Activated naive CD8-positive, alpha-beta T cell treated with anti-CD3 and anti-CD28 coated beads for 36 hours (primary cell): ENCODE measurements at regions not wholly inside any gene's neighbourhood (a gene's known extent, or its start where the extent isn't known, plus 50 kb on each side); places are given as distances from the start of the nearest gene placed in this dataset.

ENCODE experiments used
- DNase-seq: peaks from one replicate; pipeline ENCODE4 v3.0.0; 2021
- H3K27ac Mint-ChIP-seq: one replicate; pipeline ENCODE4 v1.8.0; 2022; ENCODE audit warnings: mild to moderate bottlenecking, moderate library complexity, mixed read lengths
- H3K27me3 Mint-ChIP-seq: one replicate; pipeline ENCODE4 v1.8.0; 2022; ENCODE audit warnings: mild to moderate bottlenecking, mixed read lengths
- H3K36me3 Mint-ChIP-seq: one replicate; pipeline ENCODE4 v1.8.0; 2021; ENCODE audit warnings: mild to moderate bottlenecking, mixed read lengths
- H3K4me1 Mint-ChIP-seq: one replicate; pipeline ENCODE4 v1.8.0; 2021; ENCODE audit warnings: mixed read lengths
- H3K4me3 Mint-ChIP-seq: one replicate; pipeline ENCODE4 v1.8.0; 2022; ENCODE audit warnings: mild to moderate bottlenecking, moderate library complexity, mixed read lengths
- H3K9me3 Mint-ChIP-seq: one replicate; pipeline ENCODE4 v1.8.0; 2022; ENCODE audit warnings: mixed read lengths

DNA sequence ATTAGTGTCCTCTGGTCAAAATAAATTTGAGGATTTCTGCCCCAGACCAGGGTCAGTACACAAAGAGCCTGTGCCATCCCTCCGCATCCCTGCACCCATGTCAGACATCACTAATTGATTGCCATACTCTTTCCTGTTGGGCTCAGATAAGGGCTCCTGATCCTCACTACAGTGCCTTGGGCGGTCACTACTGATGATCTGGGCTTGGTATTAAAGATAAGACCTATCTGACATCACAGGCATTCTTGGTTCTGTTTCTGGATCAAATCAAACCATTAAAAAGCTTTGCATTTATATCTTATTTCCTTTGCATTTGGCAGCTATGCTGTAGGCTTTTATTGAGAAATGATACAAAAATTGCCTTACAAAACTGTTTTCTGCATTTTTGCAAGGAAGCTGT lies 103.5 kb upstream of the TENM4 start:
- H3K4me1 Mint-ChIP-seq: no peaks in the 10 kb centered on the region

DNA sequence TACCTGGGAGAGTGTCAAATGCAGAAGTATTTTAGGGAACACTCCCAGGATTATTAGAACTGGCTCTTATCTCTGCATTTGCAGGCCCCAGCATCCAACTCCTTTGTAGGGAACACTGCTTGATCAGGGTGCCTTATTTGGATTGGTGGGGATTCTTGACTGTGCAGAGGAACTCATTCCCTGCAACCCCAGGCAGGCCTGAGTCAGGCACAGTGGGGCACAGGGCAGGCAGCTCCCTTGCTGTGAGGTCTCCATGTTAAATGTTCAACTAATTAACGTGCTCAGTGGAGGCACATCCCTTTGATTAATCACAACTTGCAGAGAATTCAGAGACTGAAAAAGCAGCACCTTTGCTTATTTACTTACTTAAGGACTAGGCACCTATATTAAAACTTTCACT lies 102.3 kb upstream of the TENM4 start:
- no peak overlapping the region for H3K27ac Mint-ChIP-seq
- H3K36me3 Mint-ChIP-seq: no peaks in the 10 kb centered on the region
- H3K27me3 Mint-ChIP-seq: peaks cover 6% of the 10 kb centered on the region
- no peak for DNase-seq
- no peaks in the 10 kb centered on the region for H3K4me1 Mint-ChIP-seq
- H3K9me3 Mint-ChIP-seq: no peaks in the 10 kb centered on the region
- no peak overlapping the region for H3K4me3 Mint-ChIP-seq

More for the DNA sequence above, 103.5 kb upstream of the TENM4 start:
- no peak overlapping the region for H3K27ac Mint-ChIP-seq
- H3K4me3 Mint-ChIP-seq: no peak overlapping the region
- H3K9me3 Mint-ChIP-seq: peaks cover 1% of the 10 kb centered on the region
- DNase-seq: no peak
- peaks cover 6% of the 10 kb centered on the region for H3K27me3 Mint-ChIP-seq
- H3K36me3 Mint-ChIP-seq: no peaks in the 10 kb centered on the region

DNA sequence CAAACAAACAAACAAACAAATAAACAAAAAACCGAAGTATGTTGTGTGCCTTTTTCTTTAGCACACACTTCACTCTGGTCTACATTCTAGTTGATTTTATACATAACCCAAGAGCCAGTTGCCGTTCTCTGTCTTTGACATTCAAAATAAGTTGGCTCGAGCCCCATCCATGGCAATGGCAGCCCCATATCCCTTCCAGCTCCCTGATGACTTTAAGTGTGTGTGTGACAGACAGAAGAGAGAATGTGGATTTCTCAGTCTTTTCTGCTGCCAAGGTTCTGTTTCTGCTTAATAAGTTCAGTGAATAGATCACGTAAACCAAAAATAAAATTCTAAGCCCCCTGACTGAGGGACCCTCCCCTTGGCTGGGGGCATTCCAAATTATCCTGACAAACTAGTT lies 100.6 kb upstream of the TENM4 start:
- DNase-seq: no peak
- H3K27me3 Mint-ChIP-seq: peaks cover 6% of the 10 kb centered on the region
- H3K9me3 Mint-ChIP-seq: no peaks in the 10 kb centered on the region
- no peaks in the 10 kb centered on the region for H3K36me3 Mint-ChIP-seq
- H3K27ac Mint-ChIP-seq: no peak overlapping the region
- no peak overlapping the region for H3K4me3 Mint-ChIP-seq
- no peaks in the 10 kb centered on the region for H3K4me1 Mint-ChIP-seq

DNA sequence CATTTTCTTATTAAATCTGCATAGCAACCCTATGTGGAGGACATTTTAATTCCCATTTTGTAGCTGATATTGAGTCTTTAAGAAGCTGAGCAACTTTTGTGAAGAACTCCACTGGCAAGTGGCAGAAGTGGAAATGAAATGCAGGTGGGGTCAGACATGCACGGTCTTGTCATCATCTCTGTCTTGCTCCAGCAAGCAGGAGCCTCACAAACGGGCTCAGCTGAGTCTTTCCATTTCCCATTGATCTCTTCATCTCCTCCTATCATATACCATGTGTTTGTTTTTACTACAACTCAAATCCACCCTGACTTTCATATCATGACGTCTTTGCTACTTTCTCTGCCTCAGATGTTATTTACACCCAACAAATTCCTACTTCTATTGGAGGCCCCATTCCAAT lies 97.9 kb upstream of the TENM4 start:
- no peaks in the 10 kb centered on the region for H3K36me3 Mint-ChIP-seq
- no peak for DNase-seq
- H3K4me1 Mint-ChIP-seq: no peaks in the 10 kb centered on the region
- no peak overlapping the region for H3K4me3 Mint-ChIP-seq
- peaks cover 6% of the 10 kb centered on the region for H3K27me3 Mint-ChIP-seq
- no peak overlapping the region for H3K27ac Mint-ChIP-seq
- H3K9me3 Mint-ChIP-seq: peaks cover 3% of the 10 kb centered on the region

DNA sequence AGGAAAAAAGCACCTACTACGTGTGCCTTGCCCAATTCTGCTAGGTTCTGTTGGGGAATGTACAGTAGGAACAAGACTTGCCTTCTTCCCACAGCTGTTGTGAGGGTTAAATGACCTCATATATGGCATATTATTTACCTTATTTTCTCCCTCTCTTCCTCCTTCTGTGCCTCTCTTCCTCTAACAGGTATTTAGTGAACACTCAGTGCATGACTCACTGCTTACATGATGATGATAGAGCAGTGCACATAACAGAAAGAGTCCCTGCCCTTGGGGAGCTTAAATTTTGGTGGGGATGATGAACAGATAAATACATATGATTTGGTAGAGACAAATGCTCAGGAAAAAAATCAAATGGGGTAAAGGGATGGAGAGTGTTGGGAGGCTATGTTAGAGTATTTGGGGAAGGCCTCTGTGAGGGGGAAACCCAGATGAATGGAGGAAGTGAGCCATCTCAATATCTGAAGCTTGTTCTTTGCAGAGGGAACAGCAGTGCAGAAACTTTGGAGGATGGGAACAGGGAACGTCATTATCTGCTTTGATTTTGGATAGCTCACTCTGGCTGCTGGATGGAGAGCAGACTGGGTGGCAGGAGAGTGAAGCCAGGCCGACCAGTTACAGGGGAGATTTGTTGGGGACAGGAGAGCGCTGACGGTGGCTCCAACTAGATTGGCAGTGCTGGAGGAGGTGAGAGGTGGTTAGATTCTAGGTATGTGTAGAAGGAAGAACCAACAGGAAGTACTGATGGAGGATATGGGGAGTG lies 95.5 kb upstream of the TENM4 start:
- Mint-ChIP-seq H3K36me3 (no peaks in the 10 kb centered on the region), H3K4me3 (no peak overlapping the region), H3K27ac (no peak overlapping the region), H3K4me1 (no peaks in the 10 kb centered on the region), H3K9me3 (peaks cover 3% of the 10 kb centered on the region), H3K27me3 (peaks cover 3% of the 10 kb centered on the region)
- DNase-seq: no peak

DNA sequence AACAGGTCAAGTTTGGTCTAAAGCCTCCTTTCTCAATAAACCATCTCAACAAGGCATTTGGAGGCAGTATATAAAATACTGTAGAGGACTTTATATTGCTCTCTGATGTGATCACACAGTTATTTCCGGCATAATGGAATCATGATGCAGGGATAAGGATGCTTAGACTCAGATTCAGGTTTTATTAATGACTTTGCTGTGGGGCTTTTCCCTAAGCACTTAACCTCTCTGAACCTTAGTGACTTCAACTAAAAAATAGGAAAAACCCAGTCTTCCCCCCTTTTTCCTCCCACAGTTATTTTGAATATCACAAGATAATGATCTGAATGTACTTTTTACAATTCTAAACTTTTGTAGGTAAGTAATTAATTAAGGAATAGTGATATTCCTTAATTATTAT lies 94.8 kb upstream of the TENM4 start:
- H3K4me1 Mint-ChIP-seq: no peaks in the 10 kb centered on the region
- H3K9me3 Mint-ChIP-seq: peaks cover 3% of the 10 kb centered on the region
- H3K27me3 Mint-ChIP-seq: peaks cover 3% of the 10 kb centered on the region
- no peak for DNase-seq
- H3K27ac Mint-ChIP-seq: no peak overlapping the region
- no peak overlapping the region for H3K4me3 Mint-ChIP-seq
- H3K36me3 Mint-ChIP-seq: no peaks in the 10 kb centered on the region

DNA sequence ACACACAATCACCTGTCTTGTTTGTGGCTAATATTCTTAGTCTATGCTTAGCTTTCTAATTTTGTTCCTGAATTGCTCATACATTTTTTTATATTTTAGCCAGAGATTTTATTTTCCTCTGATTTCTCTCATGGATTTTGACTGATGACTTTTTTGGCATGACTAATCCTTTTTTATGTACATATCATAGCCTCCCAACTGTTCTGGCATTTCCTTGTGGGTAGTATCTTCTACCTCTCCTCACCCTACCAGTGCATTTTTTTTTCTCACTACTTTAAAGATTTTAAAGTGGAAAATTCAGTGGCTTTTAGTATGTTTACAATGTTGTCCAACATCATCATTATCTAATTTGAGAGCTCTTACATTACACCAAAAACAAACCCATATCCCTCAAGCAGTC lies 84.4 kb upstream of the TENM4 start:
- H3K27me3 Mint-ChIP-seq: no peaks in the 10 kb centered on the region
- H3K4me3 Mint-ChIP-seq: no peak overlapping the region
- peaks cover 6% of the 10 kb centered on the region for H3K9me3 Mint-ChIP-seq
- no peaks in the 10 kb centered on the region for H3K4me1 Mint-ChIP-seq
- no peak for DNase-seq
- no peak overlapping the region for H3K27ac Mint-ChIP-seq
- H3K36me3 Mint-ChIP-seq: no peaks in the 10 kb centered on the region

DNA sequence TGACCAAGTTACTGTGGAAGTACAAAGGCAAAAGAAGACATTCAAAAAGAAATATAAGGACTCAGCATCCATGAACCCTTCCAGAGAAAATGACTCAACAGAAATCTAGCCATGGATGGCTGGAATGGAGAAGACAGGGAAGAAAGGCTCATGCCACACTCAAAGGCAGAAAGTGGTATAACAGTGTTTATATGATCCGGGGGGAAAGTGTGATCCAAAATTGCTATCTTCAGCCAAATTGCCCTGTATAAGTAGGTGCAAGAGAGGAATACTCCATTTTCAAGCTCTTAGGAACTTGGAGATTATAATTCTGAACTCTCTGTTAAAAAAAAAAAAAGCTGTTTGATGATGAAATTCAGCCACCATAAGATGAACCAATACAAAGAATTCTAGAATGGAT lies 81.8 kb upstream of the TENM4 start:
- Mint-ChIP-seq H3K36me3 (no peaks in the 10 kb centered on the region), H3K27ac (no peak overlapping the region), H3K4me1 (no peaks in the 10 kb centered on the region), H3K27me3 (no peaks in the 10 kb centered on the region), H3K9me3 (peaks cover 6% of the 10 kb centered on the region), H3K4me3 (no peak overlapping the region)
- DNase-seq: no peak

DNA sequence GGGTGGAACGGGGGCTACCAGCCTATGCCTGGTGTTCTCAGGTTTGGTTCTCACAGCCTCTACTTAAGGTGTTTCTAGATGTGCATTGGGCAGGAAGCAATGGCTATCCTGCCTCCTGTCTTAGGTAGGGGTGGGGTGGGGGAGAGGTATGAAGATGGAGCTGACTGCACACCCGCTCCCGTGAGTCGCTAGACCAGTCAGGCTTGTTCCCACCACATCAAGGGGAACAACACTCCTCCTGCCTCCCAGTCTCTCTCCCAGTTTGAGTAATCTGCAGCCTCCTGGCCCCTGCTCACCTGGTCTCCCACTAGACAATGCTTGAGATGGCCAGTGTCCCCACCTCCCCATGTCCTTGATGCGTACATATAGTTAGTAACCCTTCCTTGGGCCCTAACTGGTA lies 79.3 kb upstream of the TENM4 start:
- H3K36me3 Mint-ChIP-seq: no peaks in the 10 kb centered on the region
- no peak for DNase-seq
- H3K27ac Mint-ChIP-seq: no peak overlapping the region
- H3K27me3 Mint-ChIP-seq: peaks cover 5% of the 10 kb centered on the region
- no peaks in the 10 kb centered on the region for H3K4me1 Mint-ChIP-seq
- no peak overlapping the region for H3K4me3 Mint-ChIP-seq
- H3K9me3 Mint-ChIP-seq: peaks cover 6% of the 10 kb centered on the region

DNA sequence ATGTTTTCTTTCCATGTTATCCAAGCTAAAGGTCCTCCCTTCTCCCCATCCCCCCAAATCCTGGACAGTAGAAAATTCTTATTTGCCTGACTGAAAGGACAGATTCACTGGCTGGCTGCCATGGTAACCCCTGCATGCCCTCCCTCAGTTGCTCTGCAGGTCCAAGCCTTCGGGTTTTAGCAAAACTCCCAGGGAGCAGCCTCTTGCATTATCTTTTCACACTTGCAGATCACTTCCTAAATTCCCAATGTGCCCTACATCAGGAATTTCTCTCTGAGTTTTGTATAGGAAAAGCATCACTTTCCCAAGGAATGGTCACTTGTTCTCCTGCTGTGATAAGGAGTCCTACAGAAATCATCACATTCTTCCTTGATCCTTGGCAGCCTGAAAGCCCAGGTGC lies 75.0 kb upstream of the TENM4 start:
- Mint-ChIP-seq H3K4me1 (no peaks in the 10 kb centered on the region), H3K36me3 (no peaks in the 10 kb centered on the region), H3K27ac (no peak overlapping the region), H3K4me3 (no peak overlapping the region), H3K9me3 (no peaks in the 10 kb centered on the region), H3K27me3 (peaks cover 5% of the 10 kb centered on the region)
- DNase-seq: no peak

DNA sequence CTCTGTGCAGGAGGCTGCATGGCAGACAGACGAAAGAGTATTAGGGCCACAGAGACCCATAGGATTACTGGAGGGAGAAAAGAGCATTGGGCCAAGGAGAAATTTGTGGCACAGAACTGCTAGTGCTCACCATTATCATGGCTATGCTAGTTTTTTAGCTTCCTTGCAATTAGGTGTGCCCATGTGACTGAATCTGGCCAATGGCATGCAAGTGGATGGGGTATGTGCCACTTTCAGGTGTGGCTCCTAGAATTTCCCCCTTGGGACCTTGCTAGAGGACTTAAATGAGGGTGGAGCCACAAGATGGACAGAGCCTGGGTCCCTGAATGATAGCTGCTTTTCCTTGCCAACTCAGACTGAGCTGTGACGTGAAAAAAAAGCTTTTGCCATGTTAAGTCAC lies 73.9 kb upstream of the TENM4 start:
- no peak overlapping the region for H3K4me3 Mint-ChIP-seq
- peaks cover 5% of the 10 kb centered on the region for H3K27me3 Mint-ChIP-seq
- no peaks in the 10 kb centered on the region for H3K9me3 Mint-ChIP-seq
- no peaks in the 10 kb centered on the region for H3K4me1 Mint-ChIP-seq
- no peak overlapping the region for H3K27ac Mint-ChIP-seq
- DNase-seq: no peak
- H3K36me3 Mint-ChIP-seq: no peaks in the 10 kb centered on the region

DNA sequence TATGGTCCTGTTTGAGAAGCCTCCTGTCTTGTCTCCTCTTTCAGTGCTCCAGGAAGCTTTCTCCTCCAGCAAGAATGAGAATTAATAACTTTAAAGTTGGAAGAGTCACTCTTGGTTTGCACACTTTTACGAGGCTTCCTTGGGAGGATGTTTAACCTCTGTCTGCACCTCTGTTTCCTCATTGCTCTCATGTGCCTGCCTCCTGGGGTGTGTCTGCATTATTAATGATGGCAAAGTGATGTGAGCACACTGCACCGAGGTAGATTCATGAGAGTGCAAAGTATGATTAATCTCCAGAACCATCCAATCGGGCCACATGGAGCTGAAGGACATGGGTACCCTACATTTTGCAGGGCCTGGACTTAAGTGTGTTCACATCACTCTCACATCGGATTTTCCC lies 73.5 kb upstream of the TENM4 start:
- DNase-seq: no peak
- Mint-ChIP-seq H3K9me3 (no peaks in the 10 kb centered on the region), H3K4me3 (no peak overlapping the region), H3K4me1 (no peaks in the 10 kb centered on the region), H3K36me3 (no peaks in the 10 kb centered on the region), H3K27ac (no peak overlapping the region), H3K27me3 (peaks cover 5% of the 10 kb centered on the region)

DNA sequence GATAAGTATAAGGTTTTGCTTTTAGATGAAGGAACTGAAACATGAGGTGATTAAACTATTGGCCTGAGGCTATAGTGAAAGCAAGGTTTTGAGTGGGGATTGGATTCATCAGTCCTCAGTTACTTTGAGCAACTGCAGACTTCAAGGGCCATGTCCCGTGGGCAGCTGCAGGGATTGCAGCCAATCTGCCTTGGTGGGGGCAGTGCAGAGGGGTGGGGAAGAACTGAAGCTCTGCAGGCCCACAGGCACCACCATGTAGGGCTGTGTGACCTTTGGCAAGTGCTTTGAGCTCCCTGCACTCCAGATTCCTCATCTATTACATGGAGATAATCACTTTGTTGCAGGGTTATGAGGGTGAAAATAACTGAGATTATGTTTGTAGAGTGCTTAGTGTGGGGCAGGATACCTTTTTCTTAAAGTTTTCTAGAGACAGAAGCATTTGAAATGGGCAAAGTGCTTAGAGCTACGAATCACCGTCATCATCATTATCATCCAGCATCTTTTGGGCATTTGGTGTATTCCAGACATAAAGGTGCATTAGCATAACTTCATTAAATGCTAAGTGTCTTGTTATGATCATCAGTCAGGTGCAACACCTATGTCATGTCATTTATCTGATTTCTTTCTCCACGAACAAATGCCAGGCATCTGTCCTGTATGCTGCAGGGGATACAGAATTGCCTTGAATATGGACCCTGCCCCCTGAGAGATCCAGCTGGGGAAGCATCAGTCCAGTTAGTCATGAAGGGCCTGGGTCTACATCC lies 72.1 kb upstream of the TENM4 start:
- no peaks in the 10 kb centered on the region for H3K9me3 Mint-ChIP-seq

DNA sequence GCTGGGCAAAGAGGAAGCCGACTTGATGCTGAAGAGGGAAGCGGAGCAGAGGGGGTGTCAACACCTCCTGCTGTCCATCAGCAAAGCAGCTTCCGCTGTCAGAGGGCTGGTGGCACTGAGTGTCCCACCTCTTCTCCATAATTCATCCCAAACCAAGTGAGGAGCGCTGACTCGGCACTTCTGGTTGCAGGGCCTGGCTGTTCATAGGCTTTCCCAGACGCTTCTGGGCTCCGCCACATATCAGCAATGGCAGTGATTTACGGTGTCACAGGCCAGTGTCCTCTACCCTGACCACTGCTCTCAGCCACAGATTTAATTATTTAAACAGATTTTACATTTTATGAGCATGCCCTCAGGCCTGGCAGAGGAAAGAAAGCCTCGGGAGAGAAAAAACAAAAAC lies 70.1 kb upstream of the TENM4 start:
- Mint-ChIP-seq H3K27ac (no peak overlapping the region), H3K36me3 (no peaks in the 10 kb centered on the region), H3K9me3 (no peaks in the 10 kb centered on the region), H3K4me1 (no peaks in the 10 kb centered on the region), H3K27me3 (peaks cover 6% of the 10 kb centered on the region), H3K4me3 (no peak overlapping the region)
- no peak for DNase-seq

More for the DNA sequence above, 72.1 kb upstream of the TENM4 start:
- H3K36me3 Mint-ChIP-seq: no peaks in the 10 kb centered on the region
- no peak overlapping the region for H3K4me3 Mint-ChIP-seq
- H3K4me1 Mint-ChIP-seq: no peaks in the 10 kb centered on the region
- H3K27me3 Mint-ChIP-seq: peaks cover 5% of the 10 kb centered on the region
- DNase-seq: no peak
- H3K27ac Mint-ChIP-seq: no peak overlapping the region

DNA sequence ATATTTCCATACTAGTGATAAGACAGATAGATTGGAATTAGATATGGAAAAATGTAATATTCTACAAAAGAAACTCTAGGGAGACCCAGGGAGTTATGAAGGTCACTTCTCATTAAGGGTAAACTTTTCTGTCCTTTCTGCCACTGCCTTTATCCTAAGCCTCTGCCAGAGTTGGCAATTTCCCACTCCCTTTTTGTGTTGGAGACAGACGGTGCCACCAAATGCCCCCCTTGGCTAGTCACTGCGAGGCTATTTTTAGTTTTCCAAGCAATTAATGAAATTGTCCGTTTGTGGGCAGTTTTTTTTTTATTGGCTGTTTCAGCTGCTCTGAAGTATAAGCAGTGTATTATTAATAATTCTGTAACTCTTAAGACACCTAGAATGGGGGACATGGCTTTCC lies 67.6 kb upstream of the TENM4 start:
- Mint-ChIP-seq H3K9me3 (no peaks in the 10 kb centered on the region), H3K4me1 (no peaks in the 10 kb centered on the region), H3K27ac (no peak overlapping the region), H3K27me3 (peaks cover 6% of the 10 kb centered on the region), H3K4me3 (no peak overlapping the region), H3K36me3 (no peaks in the 10 kb centered on the region)
- DNase-seq: no peak

DNA sequence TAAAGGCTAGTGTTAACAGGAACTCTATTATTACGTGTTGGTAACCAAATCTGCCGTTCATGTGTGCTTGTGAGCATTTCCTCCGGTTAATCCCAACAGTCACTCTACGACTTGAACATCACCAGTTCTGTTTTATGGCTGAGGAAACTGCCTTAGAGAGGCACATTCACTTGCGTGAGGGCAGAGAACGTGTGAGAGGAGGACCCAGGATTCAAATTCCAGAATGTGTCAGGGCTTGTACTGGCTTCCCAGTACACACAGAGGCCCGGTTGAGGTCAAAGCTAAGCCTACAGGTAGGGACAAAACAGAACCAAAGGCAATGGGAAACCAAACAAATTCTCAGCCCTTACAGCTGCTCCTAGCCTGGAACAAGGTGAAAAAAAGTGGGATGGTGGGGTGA lies 66.9 kb upstream of the TENM4 start:
- no peaks in the 10 kb centered on the region for H3K9me3 Mint-ChIP-seq
- H3K4me1 Mint-ChIP-seq: no peaks in the 10 kb centered on the region
- H3K27me3 Mint-ChIP-seq: peaks cover 9% of the 10 kb centered on the region
- DNase-seq: no peak
- no peak overlapping the region for H3K4me3 Mint-ChIP-seq
- no peaks in the 10 kb centered on the region for H3K36me3 Mint-ChIP-seq
- no peak overlapping the region for H3K27ac Mint-ChIP-seq
